Stimulated activated CD4-positive, alpha-beta T cell treated with anti-CD3 and anti-CD28 coated beads, Interleukin-4, amount 100 ng/mL, for 48 hours (primary cell): ENCODE measurements at regions not wholly inside any gene's neighbourhood (a gene's known extent, or its start where the extent isn't known, plus 50 kb on each side); places are given as distances from the start of the nearest gene placed in this dataset.

Experiments
- DNase-seq, 2 donors: peaks; one replicate each; pipeline ENCODE4 v3.0.0-alpha.2; 2020; ENCODE audit warnings: low read depth in 2 of 2

- DNase-seq, result no peak
These were observed 591.0 kb downstream of the EPHA4 start for GRCh38 chr2:220980966-220981675.

- no peak for DNase-seq
These were observed 590.2 kb downstream of the EPHA4 start for GRCh38 chr2:220981926-220982325.

GRCh38 chr2:220985561-220985960 is 586.5 kb downstream of the EPHA4 start:
- DNase-seq, result no peak

- DNase-seq, result no peak
These were observed 584.3 kb downstream of the EPHA4 start for GRCh38 chr2:220987839-220988238.

- no peak for DNase-seq
These were observed 580.1 kb downstream of the EPHA4 start for GRCh38 chr2:220991972-220992371.

- DNase-seq, result no peak
These were observed 577.3 kb downstream of the EPHA4 start for GRCh38 chr2:220994846-220995245.

- no peak for DNase-seq
These were observed 576.5 kb downstream of the EPHA4 start for GRCh38 chr2:220995581-220995980.

- DNase-seq, result no peak
These were observed 573.9 kb downstream of the EPHA4 start for GRCh38 chr2:220998156-220998555.

GRCh38 chr2:220999356-220999755 is 572.7 kb downstream of the EPHA4 start:
- DNase-seq, result no peak

- DNase-seq, result no peak
These were observed 570.7 kb downstream of the EPHA4 start for GRCh38 chr2:221001381-221001801.

GRCh38 chr2:221002101-221002685 is 569.9 kb downstream of the EPHA4 start:
- no peak for DNase-seq

GRCh38 chr2:221005338-221005737 is 566.8 kb downstream of the EPHA4 start:
- no peak for DNase-seq

GRCh38 chr2:221006084-221006483 is 566.0 kb downstream of the EPHA4 start:
- DNase-seq, result no peak

GRCh38 chr2:221016551-221016950 is 555.6 kb downstream of the EPHA4 start:
- no peak for DNase-seq

GRCh38 chr2:221018262-221018661 is 553.8 kb downstream of the EPHA4 start:
- DNase-seq, result no peak

GRCh38 chr2:221019668-221020067 is 552.4 kb downstream of the EPHA4 start:
- no peak for DNase-seq

GRCh38 chr2:221022554-221022953 is 549.5 kb downstream of the EPHA4 start:
- DNase-seq, result no peak

- no peak for DNase-seq
These were observed 546.7 kb downstream of the EPHA4 start for GRCh38 chr2:221025398-221025797.

GRCh38 chr2:221034026-221034701 is 537.9 kb downstream of the EPHA4 start:
- no peak for DNase-seq

GRCh38 chr2:221034973-221035372 is 537.1 kb downstream of the EPHA4 start:
- no peak for DNase-seq

GRCh38 chr2:221042926-221043325 is 529.2 kb downstream of the EPHA4 start:
- DNase-seq, result no peak

GRCh38 chr2:221044781-221045180 is 527.3 kb downstream of the EPHA4 start:
- DNase-seq, result no peak
